ENCODE measurements at regions not wholly inside any gene's neighbourhood (a gene's known extent, or its start where the extent isn't known, plus 50 kb on each side); places are given as distances from the start of the nearest gene placed in this dataset.

GRCh38 chr9:7976167-7976755 is 176.7 kb upstream of the DMAC1 start:
- H3K9ac ChIP-seq (ENCODE audit: insufficient read depth, low read depth, low read length), result no peak overlapping the region
- H3K4me1 ChIP-seq (ENCODE audit: insufficient read depth, low read length), result no peaks in the 10 kb centered on the region
- no peaks in the 10 kb centered on the region for H3K79me2 ChIP-seq (ENCODE audit: insufficient read depth, low read length)
- intact Hi-C loops (cut with micrococcal nuclease; ENCODE audit: unreplicated experiment) (no loop called here), in situ Hi-C loops (cut with HindIII; ENCODE audit: extremely low pct_ligation_motif_present, low pct_unique_long_range_greater_than_20kb) (no loop called here)
- ChIA-PET POLR2A (no interaction called here), CTCF (ENCODE audit: low intra/inter-chr PET ratio, low total read pairs) (no interaction called here)
- no peak for FAIRE-seq
- no peak for ATAC-seq
- H3K4me2 ChIP-seq (ENCODE audit: low read depth, low read length), result no peak overlapping the region
- no peaks in the 10 kb centered on the region for H3K36me3 ChIP-seq (replicated peaks in 1 of 2; ENCODE audit: control insufficient read depth in 1 of 2, insufficient read depth in 2 of 2, low read length in 2 of 2)
- no TSS peak for BruUV-seq (replicated peaks)
- no peaks in the 10 kb centered on the region for H3K27me3 ChIP-seq (ENCODE audit: control insufficient read depth in 1 of 2, insufficient read depth in 2 of 2, low read length in 2 of 2)
- no peaks in the 10 kb centered on the region for H3K9me3 ChIP-seq (ENCODE audit: low read length)
- TF ChIP-seq PBX2 (CRISPR knock-in tag; IDR thresholded peaks at IDR 0.05) (no peak), DNMT3B (CRISPR knock-in tag; conservative IDR thresholded peaks at IDR 0.05) (no peak), MED13 (CRISPR knock-in tag; IDR thresholded peaks at IDR 0.05) (no peak), ZNF101 (CRISPR knock-in tag; IDR thresholded peaks at IDR 0.05; ENCODE audit: borderline replicate concordance, low read depth) (no peak), ZNF772 (CRISPR knock-in tag; IDR thresholded peaks at IDR 0.05) (no peak)
- no peaks in the 10 kb centered on the region for H4K20me1 ChIP-seq (ENCODE audit: insufficient read depth, low read length)
- DNase-seq (ENCODE audit: low spot score), result no peak
- no peak overlapping the region for H2AFZ ChIP-seq (ENCODE audit: low read length)
- no peak overlapping the region for H3K27ac ChIP-seq (ENCODE audit: extremely low read length, insufficient read depth, low read length)
- WGBS (ENCODE audit: low lambda C conversion rate), result 0% methylated on average over 4 of the region's 4 CpGs
- H3K4me3 ChIP-seq (replicated peaks in 1 of 3; ENCODE audit: insufficient read depth in 1 of 3, low read depth in 2 of 3, low read length in 3 of 3), result no peak overlapping the region

- no TSS peak for BruUV-seq (replicated peaks)
- TF ChIP-seq ADNP (CRISPR knock-in tag; IDR thresholded peaks at IDR 0.05) (no peak), RFX1 (IDR thresholded peaks at IDR 0.05) (no peak), GPBP1L1 (CRISPR knock-in tag; IDR thresholded peaks at IDR 0.05) (no peak), MZF1 (CRISPR knock-in tag; IDR thresholded peaks at IDR 0.05; ENCODE audit: borderline replicate concordance) (no peak), ERF (CRISPR knock-in tag; IDR thresholded peaks at IDR 0.05) (no peak), ZNF552 (CRISPR knock-in tag; IDR thresholded peaks at IDR 0.05; ENCODE audit: borderline replicate concordance) (no peak), MAZ (IDR thresholded peaks at IDR 0.05; ENCODE audit: borderline replicate concordance, low read depth, low read length) (no peak), MAZ (CRISPR knock-in tag; IDR thresholded peaks at IDR 0.05; ENCODE audit: low read depth) (no peak), ZNF138 (CRISPR knock-in tag; IDR thresholded peaks at IDR 0.05; ENCODE audit: low read depth) (no peak), ZNF678 (CRISPR knock-in tag; IDR thresholded peaks at IDR 0.05) (no peak)
Measured at GRCh38 chr9:7975336-7975735, 175.8 kb upstream of the DMAC1 start.

More at GRCh38 chr9:7975336-7975735, 175.8 kb upstream of the DMAC1 start:
- Histone ChIP-seq H4K20me1 (ENCODE audit: insufficient read depth, low read length) (no peaks in the 10 kb centered on the region), H3K9me3 (ENCODE audit: low read length) (no peaks in the 10 kb centered on the region), H3K36me3 (replicated peaks in 1 of 2; ENCODE audit: control insufficient read depth in 1 of 2, insufficient read depth in 2 of 2, low read length in 2 of 2) (no peaks in the 10 kb centered on the region), H3K27me3 (ENCODE audit: control insufficient read depth in 1 of 2, insufficient read depth in 2 of 2, low read length in 2 of 2) (no peaks in the 10 kb centered on the region), H3K79me2 (ENCODE audit: insufficient read depth, low read length) (no peaks in the 10 kb centered on the region), H3K4me2 (ENCODE audit: low read depth, low read length) (no peak overlapping the region), H3K4me3 (replicated peaks in 1 of 3; ENCODE audit: insufficient read depth in 1 of 3, low read depth in 2 of 3, low read length in 3 of 3) (no peak overlapping the region), H3K27ac (ENCODE audit: extremely low read length, insufficient read depth, low read length) (no peak overlapping the region), H3K9ac (ENCODE audit: insufficient read depth, low read depth, low read length) (no peak overlapping the region), H3K4me1 (ENCODE audit: insufficient read depth, low read length) (no peaks in the 10 kb centered on the region), H2AFZ (ENCODE audit: low read length) (no peak overlapping the region)
- in situ Hi-C loops (cut with HindIII; ENCODE audit: extremely low pct_ligation_motif_present, low pct_unique_long_range_greater_than_20kb), result no loop called here
- ChIA-PET POLR2A (no interaction called here), CTCF (ENCODE audit: low intra/inter-chr PET ratio, low total read pairs) (no interaction called here)
- 49% methylated on average over 5 of the region's 5 CpGs for WGBS (ENCODE audit: low lambda C conversion rate)
- no peak for DNase-seq (ENCODE audit: low spot score)
- no peak for FAIRE-seq
- intact Hi-C loops (cut with micrococcal nuclease; ENCODE audit: unreplicated experiment), result no loop called here
- ATAC-seq, result no peak
